Hepatocyte (in vitro differentiated cells): ENCODE measurements at regions not wholly inside any gene's neighbourhood (a gene's known extent, or its start where the extent isn't known, plus 50 kb on each side); places are given as distances from the start of the nearest gene placed in this dataset.

Source experiments
- DNase-seq: peaks from one replicate; pipeline ENCODE4 v3.0.0-alpha.2; 2016; ENCODE audit warnings: low spot score
- H2AFZ ChIP-seq: fragments of 200-600 bp; sonication (generic); 2 replicates; pipeline ENCODE4 v1.6.0; 2016; ENCODE audit warnings: antibody characterized with exemption, mild to moderate bottlenecking
- H3K27ac ChIP-seq: fragments of 200-600 bp; sonication (generic); 2 replicates; pipeline ENCODE4 v1.5.1; 2016; ENCODE audit warnings: mild to moderate bottlenecking
- H3K27me3 ChIP-seq: fragments of 200-600 bp; sonication (generic); 2 replicates; pipeline ENCODE4 v1.6.1; 2016
- H3K36me3 ChIP-seq: fragments of 200-600 bp; sonication (generic); replicated peaks from 2 replicates; pipeline ENCODE4 v1.5.1; 2016; ENCODE audit warnings: low read depth; ENCODE audit not compliant: insufficient read depth
- H3K4me1 ChIP-seq: fragments of 200-600 bp; sonication (generic); 2 replicates; pipeline ENCODE4 v1.5.1; 2016; ENCODE audit warnings: mild to moderate bottlenecking, moderate library complexity; ENCODE audit not compliant: insufficient read depth
- H3K4me2 ChIP-seq: fragments of 200-600 bp; sonication (generic); 2 replicates; pipeline ENCODE4 v1.6.0; 2016
- H3K4me3 ChIP-seq: fragments of 200-600 bp; sonication (generic); 2 replicates; pipeline ENCODE4 v1.5.1; 2016; ENCODE audit warnings: mild to moderate bottlenecking
- H3K79me2 ChIP-seq: fragments of 200-600 bp; sonication (generic); 2 replicates; pipeline ENCODE4 v1.6.0; 2017; ENCODE audit warnings: mild to moderate bottlenecking
- H3K9me2 ChIP-seq: fragments of 200-600 bp; sonication (generic); replicated peaks from 2 replicates; pipeline ENCODE4 v1.6.0; 2017; ENCODE audit warnings: mild to moderate bottlenecking; ENCODE audit not compliant: insufficient read depth
- H3K9me3 ChIP-seq: fragments of 200-600 bp; sonication (generic); 2 replicates; pipeline ENCODE4 v1.5.1; 2016; ENCODE audit warnings: low read depth, mild to moderate bottlenecking
- H4K20me1 ChIP-seq: fragments of 200-600 bp; sonication (generic); 2 replicates; pipeline ENCODE4 v1.6.0; 2016; ENCODE audit warnings: mild to moderate bottlenecking; ENCODE audit not compliant: insufficient read depth, poor library complexity, severe bottlenecking
- EZH2 ChIP-seq: fragments of 200-600 bp; sonication (generic); IDR thresholded peaks from 2 replicates; pipeline ENCODE4 v1.6.1; 2016; ENCODE audit warnings: antibody characterized with exemption, mild to moderate bottlenecking, borderline replicate concordance
- EZH2phosphoT487 ChIP-seq: fragments of 200-600 bp; sonication (generic); IDR thresholded peaks from one replicate; pipeline ENCODE4 v1.6.1; 2018; ENCODE audit warnings: antibody characterized with exemption, mild to moderate bottlenecking, low read depth, moderate library complexity; ENCODE audit not compliant: unreplicated experiment, severe bottlenecking
- WGBS: methylation state at CpG from one replicate; pipeline ENCODE4 v1.1.6; 2016; ENCODE audit warnings: low lambda C conversion rate; ENCODE audit errors: missing lambda C conversion rate; 5-methylcytosine and 5-hydroxymethylcytosine counted together
- TF ChIP-seq, protein P1 (sequence below): fragments of 200-600 bp; sonication (generic); IDR thresholded peaks from 2 replicates; pipeline ENCODE4 v1.5.1; 2016; ENCODE audit warnings: antibody characterized with exemption, mild to moderate bottlenecking; ENCODE audit not compliant: poor library complexity

DNA sequence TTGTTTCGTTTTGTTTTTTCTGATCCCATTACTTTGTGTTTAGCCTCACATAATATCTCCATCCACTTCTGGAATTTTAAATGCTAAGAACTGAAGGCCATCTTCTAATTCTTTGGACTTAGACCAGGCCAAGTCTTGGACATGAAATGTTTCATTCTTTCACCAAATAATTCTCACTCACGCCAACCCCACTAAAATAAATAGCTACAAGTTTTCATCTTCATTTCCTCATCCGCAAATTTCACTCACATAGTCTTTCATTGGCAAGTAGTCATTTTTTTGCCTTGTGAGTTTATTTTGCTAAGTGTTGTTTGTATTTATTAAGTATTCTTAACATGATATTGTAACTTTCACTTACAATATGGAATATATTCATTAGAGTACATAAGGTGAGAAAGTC, 1188.6 kb upstream of the SEMA6A start:
- H3K9me3 ChIP-seq, result no peaks in the 10 kb centered on the region
- H3K4me1 ChIP-seq, result no peaks in the 10 kb centered on the region
- no peaks in the 10 kb centered on the region for H3K36me3 ChIP-seq
- WGBS, result 85% methylated on average over 3 of the region's 3 CpGs
- H4K20me1 ChIP-seq, result no peaks in the 10 kb centered on the region
- no peaks in the 10 kb centered on the region for H3K9me2 ChIP-seq
- H3K27ac ChIP-seq, result no peak overlapping the region
- H3K4me3 ChIP-seq, result no peak overlapping the region
- H3K4me2 ChIP-seq, result no peak overlapping the region
- no peak for DNase-seq
- H3K27me3 ChIP-seq, result no peaks in the 10 kb centered on the region
- TF ChIP-seq EZH2 (no peak), EZH2phosphoT487 (no peak)
- TF ChIP-seq, protein P1, sequence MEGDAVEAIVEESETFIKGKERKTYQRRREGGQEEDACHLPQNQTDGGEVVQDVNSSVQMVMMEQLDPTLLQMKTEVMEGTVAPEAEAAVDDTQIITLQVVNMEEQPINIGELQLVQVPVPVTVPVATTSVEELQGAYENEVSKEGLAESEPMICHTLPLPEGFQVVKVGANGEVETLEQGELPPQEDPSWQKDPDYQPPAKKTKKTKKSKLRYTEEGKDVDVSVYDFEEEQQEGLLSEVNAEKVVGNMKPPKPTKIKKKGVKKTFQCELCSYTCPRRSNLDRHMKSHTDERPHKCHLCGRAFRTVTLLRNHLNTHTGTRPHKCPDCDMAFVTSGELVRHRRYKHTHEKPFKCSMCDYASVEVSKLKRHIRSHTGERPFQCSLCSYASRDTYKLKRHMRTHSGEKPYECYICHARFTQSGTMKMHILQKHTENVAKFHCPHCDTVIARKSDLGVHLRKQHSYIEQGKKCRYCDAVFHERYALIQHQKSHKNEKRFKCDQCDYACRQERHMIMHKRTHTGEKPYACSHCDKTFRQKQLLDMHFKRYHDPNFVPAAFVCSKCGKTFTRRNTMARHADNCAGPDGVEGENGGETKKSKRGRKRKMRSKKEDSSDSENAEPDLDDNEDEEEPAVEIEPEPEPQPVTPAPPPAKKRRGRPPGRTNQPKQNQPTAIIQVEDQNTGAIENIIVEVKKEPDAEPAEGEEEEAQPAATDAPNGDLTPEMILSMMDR, result no peak
- no peaks in the 10 kb centered on the region for H3K79me2 ChIP-seq
- H2AFZ ChIP-seq, result no peak overlapping the region

DNA sequence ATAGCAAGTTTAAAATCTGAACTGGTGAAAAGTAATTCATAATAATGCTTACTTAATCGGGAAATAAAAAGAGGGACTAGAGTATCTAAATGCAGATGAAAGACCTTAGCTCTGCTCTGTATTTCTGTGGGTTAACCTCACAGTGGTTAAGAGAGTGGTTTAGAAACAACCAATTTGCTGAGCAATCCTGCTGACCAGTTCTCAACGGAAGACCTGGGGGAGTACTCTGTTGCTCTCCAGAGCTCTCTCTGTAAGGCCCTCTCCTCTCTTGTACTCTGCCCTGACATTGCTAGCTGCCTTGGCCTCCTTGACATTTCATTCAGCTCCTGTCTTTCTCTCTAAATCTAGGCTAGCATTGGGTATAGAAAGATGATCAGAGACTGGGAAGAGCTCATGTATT, 1186.6 kb upstream of the SEMA6A start:
- Histone ChIP-seq H3K36me3 (no peaks in the 10 kb centered on the region), H2AFZ (no peak overlapping the region), H4K20me1 (no peaks in the 10 kb centered on the region), H3K4me3 (no peak overlapping the region), H3K9me2 (no peaks in the 10 kb centered on the region), H3K9me3 (no peaks in the 10 kb centered on the region), H3K27ac (no peak overlapping the region), H3K4me1 (no peaks in the 10 kb centered on the region), H3K4me2 (no peak overlapping the region), H3K79me2 (no peaks in the 10 kb centered on the region), H3K27me3 (no peaks in the 10 kb centered on the region)
- no peak for DNase-seq
- TF ChIP-seq EZH2 (no peak), EZH2phosphoT487 (no peak)
- TF ChIP-seq, protein P1, result no peak
- WGBS, result 67% methylated on average over 2 of the region's 2 CpGs

DNA sequence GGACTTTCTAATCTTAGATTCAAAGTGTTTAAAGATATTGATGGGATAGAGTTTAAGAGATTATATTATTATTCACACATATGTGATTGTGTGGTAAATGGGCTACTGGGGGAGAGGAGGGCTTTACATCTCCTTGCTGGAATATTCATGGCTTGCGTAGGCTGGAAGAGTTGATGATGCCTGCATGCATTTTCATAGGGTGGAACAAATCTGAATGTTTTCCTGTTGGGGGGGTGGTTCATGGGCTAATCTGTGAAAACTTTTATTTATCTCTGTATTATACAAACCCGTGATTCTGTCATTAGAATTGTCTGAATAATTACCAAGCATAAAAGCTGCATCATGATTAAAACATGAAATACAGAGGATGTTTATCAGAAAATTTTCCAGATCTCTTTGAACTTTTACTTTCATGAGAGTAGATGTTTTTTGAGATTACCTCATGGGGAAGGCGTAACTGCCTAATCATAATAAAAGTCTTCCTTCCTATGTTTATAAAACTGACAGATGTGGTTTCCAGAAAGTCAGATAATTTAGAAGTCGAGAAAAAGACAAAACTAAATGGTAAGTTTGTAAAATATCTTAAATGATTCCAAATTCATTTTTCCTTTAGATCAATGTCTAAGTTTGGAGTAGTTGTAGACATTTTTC, 1185.4 kb upstream of the SEMA6A start:
- H3K4me3 ChIP-seq, result no peak overlapping the region
- H3K4me2 ChIP-seq, result no peak overlapping the region
- H3K9me3 ChIP-seq, result no peaks in the 10 kb centered on the region
- no peaks in the 10 kb centered on the region for H3K27me3 ChIP-seq
- TF ChIP-seq EZH2, result no peak
- TF ChIP-seq, protein P1, result no peak
- TF ChIP-seq EZH2phosphoT487, result no peak
- no peaks in the 10 kb centered on the region for H3K9me2 ChIP-seq
- no peak for DNase-seq
- H2AFZ ChIP-seq, result no peak overlapping the region
- H3K4me1 ChIP-seq, result no peaks in the 10 kb centered on the region
- no peaks in the 10 kb centered on the region for H3K79me2 ChIP-seq
- no peak overlapping the region for H3K27ac ChIP-seq
- H4K20me1 ChIP-seq, result no peaks in the 10 kb centered on the region
- 66% methylated on average over 4 of the region's 4 CpGs for WGBS
- no peaks in the 10 kb centered on the region for H3K36me3 ChIP-seq
